Stimulated activated CD8-positive, alpha-beta memory T cell treated with anti-CD3 and anti-CD28 coated beads, Interleukin-12 subunit alpha, Interleukin-12 subunit beta, amount 100 ng/mL, for 1 hour (primary cell): ENCODE measurements at regions not wholly inside any gene's neighbourhood (a gene's known extent, or its start where the extent isn't known, plus 50 kb on each side); places are given as distances from the start of the nearest gene placed in this dataset.
"Not testable (repeated sequence)": the region's sequence is repeated elsewhere in the genome, so short reads cannot be mapped to it uniquely, and the experiment has no call there.

Experiments
- DNase-seq: peaks from one replicate; pipeline ENCODE4 v3.0.0-alpha.2; 2020; ENCODE audit warnings: low read depth

- DNase-seq, result peak; percentile 17
Measured at GRCh38 chr11:134592391-134592990, 180.4 kb upstream of the B3GAT1 start.

- DNase-seq, result no peak
Measured at GRCh38 chr11:134591338-134591737, 179.3 kb upstream of the B3GAT1 start.

- no peak for DNase-seq
Measured at GRCh38 chr11:134589129-134589528, 177.1 kb upstream of the B3GAT1 start.

DNA sequence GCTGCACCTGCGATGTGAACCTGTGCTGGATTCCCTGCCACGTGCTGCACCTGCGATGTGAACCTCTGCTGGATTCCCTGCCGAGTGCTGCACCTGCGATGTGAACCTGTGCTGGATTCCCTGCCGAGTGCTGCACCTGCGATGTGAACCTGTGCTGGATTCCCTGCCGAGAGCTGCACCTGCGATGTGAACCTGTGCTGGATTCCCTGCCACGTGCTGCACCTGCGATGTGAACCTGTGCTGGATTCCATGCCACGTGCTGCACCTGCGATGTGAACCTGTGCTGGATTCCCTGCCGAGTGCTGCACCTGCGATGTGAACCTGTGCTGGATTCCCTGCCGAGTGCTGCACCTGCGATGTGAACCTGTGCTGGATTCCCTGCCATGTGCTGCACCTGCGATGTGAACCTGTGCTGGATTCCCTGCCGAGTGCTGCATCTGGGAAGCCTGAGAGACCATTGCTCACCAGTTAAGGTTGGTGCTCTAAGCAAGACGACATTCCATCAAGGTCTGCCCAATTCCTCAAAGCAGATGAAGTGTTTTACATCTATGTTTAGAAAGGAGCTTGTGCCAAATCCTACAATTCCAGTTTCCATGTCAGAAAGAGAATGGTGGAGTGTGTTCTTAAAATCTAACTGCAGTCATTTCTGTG lies 176.5 kb upstream of the B3GAT1 start:
- not testable (repeated sequence) for DNase-seq

- no peak for DNase-seq
Measured at GRCh38 chr11:134587345-134587744, 175.3 kb upstream of the B3GAT1 start.

- no peak for DNase-seq
Measured at GRCh38 chr11:134586726-134587125, 174.7 kb upstream of the B3GAT1 start.

DNA sequence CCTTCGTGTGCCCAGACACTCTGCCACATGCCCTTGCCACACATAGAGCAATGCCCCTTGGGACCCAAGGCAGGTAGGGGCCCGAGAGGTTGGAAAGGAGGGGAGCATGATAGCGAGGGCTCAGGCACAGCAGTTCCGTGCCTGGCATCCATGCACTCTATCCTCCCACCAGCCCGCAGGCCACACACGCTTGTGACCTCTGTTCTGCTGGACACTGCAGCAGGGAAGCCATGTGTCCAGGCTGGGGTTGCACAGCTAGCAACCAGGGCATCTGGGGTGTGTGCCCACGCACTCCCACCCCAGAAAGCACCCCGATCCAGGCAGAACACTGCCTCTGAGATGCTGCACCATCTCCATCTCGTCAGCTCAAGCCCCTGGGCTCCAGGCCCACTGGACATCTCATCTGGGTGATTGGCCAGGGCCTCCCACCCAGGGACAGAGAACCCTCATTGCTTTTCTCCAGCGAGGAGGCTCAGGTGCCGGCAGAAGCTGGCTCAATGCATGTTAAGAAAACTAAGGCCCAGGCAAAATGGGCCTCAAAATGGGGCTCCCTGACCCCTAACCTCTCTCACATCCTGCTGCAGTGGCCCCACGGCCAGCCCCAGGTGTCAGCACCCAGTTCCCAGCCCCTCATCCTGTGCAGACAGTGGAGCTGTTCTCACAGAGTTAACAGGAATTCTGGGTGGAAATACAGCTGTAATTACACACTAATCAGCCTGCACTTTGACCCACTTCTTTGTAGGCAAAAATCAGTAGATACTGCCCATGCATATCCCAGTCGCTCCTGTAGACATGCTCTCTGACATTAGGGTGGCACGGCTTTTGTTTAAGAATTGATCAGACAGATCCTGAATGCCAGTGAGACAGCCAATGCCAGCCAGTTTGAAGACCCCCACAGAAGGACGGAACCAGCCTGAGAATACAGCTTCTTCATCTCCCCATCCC lies 173.9 kb upstream of the B3GAT1 start:
- DNase-seq, result no peak

DNA sequence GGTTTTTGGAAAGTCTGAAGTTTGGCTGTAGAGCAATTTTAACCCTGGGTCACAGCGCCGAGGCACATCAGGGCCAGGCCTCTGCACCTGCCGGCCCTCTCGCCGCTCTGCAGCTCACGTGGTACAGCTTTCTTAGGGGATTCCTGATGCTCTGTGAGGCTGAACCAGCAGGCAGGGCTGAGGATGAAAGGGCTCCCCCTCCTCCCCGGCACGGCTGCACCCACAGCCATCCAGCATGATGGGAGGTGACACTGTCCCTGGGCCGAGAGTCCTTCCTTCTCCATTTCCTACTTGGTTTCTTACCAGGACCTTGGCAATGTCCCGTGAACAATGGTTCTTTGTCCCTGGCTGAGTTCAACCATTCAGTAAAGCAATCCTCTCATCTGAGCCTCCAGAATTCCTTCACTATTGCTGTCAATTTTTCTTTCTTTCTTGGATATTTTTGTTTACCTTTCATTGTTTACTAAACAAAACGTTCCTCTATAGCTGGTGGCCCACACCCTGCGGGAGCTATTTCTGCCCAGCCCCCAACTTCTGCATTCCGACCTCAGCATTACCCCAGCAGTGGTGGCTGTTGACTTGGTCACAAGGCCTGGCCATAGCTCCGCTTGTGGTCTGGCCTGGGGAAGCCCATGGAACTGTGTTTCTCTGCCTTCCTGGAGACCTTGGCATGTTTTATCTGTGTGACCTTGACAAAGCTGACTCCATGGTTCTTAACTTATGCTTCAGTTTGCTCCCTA lies 172.8 kb upstream of the B3GAT1 start:
- no peak for DNase-seq

DNA sequence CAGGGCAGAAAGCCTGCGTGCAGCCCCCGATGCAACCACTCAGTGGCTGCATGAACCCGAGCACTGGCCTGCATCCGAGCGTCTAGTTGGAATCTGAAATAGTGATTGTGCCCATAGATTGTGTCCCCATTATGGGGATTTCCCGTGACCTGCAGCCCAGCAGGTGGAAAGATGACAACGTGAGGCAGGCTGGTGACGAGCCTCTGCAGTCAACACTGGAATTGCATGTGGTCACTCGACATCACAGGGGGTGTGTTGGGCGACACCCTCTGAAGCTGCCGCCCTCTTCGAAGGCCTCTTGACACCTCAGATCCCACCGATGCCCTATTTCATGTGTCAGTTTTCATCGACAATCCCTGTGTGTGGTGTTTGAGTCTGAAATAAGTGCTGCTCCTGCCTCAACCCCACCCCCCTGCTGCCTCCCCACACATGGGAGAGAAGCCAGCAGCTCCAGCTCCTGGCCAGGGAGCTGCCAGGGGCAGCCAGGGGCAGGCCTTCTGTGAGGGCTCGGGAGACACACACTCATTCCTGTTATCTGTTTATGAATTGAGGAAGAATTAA lies 172.0 kb upstream of the B3GAT1 start:
- DNase-seq, result no peak

DNA sequence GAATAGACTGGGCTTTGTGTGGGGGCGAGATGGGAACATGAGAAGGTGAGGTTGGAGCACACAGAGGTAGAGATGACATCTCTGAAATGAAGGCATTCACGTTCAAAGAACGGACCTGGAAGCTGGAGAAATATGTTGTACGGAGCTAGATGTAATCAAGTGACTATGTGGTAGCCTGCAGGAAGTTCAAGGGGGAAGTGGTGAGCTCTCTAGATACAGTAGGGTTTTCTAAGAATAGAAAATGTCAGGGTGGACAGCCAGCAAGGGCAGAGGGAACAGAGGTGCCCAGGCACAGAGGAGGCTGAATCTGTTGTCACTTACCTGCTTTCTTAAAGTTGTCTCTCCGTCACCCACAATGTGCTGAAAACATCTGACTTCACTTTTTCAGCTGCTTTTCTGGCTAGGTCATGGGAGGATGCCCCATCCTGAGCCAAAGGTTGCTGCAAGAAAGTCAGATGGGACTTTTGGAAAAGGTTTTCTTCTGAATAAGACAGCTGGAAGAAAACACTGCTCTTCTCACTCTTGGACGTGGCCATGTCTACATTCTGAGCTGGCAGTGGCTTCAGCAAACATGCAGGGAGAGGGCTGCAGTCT lies 171.5 kb upstream of the B3GAT1 start:
- no peak for DNase-seq

DNA sequence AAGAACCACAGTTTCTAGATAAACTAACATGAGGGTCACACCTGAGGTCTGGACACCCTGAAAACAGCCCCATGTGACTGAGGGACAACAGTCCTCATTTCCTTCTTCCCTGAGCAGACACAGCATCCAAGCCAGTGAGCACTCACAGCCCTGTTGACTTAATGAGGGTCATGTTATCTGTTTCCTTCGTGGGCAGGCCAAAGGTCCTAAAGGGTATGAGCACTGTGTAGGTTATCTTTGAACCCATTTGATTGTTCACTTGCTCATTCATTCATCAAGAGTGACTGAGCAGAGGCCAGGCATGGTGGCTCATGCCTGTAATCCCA lies 170.7 kb upstream of the B3GAT1 start:
- no peak for DNase-seq

GRCh38 chr11:134581966-134582769 lies 170.1 kb upstream of the B3GAT1 start:
- no peak for DNase-seq

- no peak for DNase-seq
Measured at GRCh38 chr11:134581121-134581626, 169.1 kb upstream of the B3GAT1 start.

- DNase-seq, result no peak
Measured at GRCh38 chr11:134580610-134580975, 168.6 kb upstream of the B3GAT1 start.

GRCh38 chr11:134579724-134580609 lies 167.9 kb upstream of the B3GAT1 start:
- DNase-seq, result no peak

- no peak for DNase-seq
Measured at GRCh38 chr11:134578807-134579723, 167.0 kb upstream of the B3GAT1 start.

- no peak for DNase-seq
Measured at GRCh38 chr11:134577751-134578395, 165.8 kb upstream of the B3GAT1 start.

DNA sequence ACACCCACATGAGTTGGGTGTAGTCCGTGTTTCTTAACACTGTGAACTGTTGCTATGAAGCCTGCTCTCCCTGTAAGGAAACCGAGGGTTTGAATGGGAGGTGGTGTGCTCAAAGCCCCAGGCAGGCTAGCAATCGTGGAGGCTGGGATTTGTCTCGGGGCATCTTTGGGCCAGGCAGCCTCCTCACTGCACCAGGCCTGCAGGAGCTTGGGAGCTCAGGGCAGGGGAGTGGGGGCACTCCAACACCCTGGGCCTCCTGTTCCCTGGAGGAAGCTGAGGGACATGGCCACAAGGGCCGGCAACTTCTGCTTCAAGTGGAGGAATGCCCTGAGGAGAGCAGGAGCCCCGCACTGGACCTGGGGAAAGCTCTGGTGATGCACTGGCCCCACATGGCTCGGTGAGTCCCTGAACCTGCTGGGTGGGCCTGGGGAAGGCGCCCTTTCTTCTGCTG lies 164.7 kb upstream of the B3GAT1 start:
- DNase-seq, result no peak
